GM12878 (cell line): ENCODE measurements at regions not wholly inside any gene's neighbourhood (a gene's known extent, or its start where the extent isn't known, plus 50 kb on each side); places are given as distances from the start of the nearest gene placed in this dataset.

Experiments used
- ATAC-seq: fragments of 200-7000 bp; cut with Tn5 transposase; 3 replicates; pipeline ENCODE4 v1.9.1; 2020; ENCODE audit warnings: mild to moderate bottlenecking, moderate library complexity
- BruUV-seq: library from RNA; stranded (reverse); fragments of 400-500 nt; replicated peaks from 2 replicates; lab custom pipeline; 2021; lab: Mats Ljungman, UMichigan
- CTCF ChIA-PET: fragments of 300-600 bp; sonication (Branson Sonifier 250); formaldehyde crosslinking; extraction: SDS; loops from one replicate; lab custom pipeline; 2021; ENCODE audit warnings: inconsistent platforms; lab: Yijun Ruan, JAX
- POLR2A ChIA-PET: fragments of 350-600 bp; formaldehyde crosslinking; extraction: SDS; loops from one replicate; lab custom pipeline; 2021; ENCODE audit warnings: inconsistent platforms; lab: Charles Lee
- RAD21 ChIA-PET: fragments of 300-600 bp; sonication (Branson Sonifier 250); formaldehyde crosslinking; loops from one replicate; lab custom pipeline; 2023; ENCODE audit warnings: antibody characterized with exemption; ENCODE audit not compliant: unreplicated experiment; lab: Charles Lee
- SMC1A ChIA-PET: fragments of 300-600 bp; sonication (Branson Sonifier 250); formaldehyde crosslinking; loops from one replicate; lab custom pipeline; 2023; ENCODE audit not compliant: unreplicated experiment, uncharacterized antibody; lab: Charles Lee
- DNase-seq: peaks from one replicate; pipeline ENCODE4 v3.0.0-alpha.2; 2011; ENCODE audit warnings: low read depth, low spot score
- FAIRE-seq: peaks from 3 replicates; lab custom pipeline; 2011; peaks lifted over from hg19 to GRCh38; lab: Jason Lieb, UNC
- H2AFZ ChIP-seq: 2 replicates; pipeline ENCODE4 v1.6.0; 2011; ENCODE audit warnings: low read depth, low read length, control low read depth; ENCODE audit not compliant: control insufficient read depth
- H3K27ac ChIP-seq: 2 replicates; pipeline ENCODE4 v1.5.1; 2011; ENCODE audit warnings: control low read depth; ENCODE audit not compliant: control insufficient read depth, insufficient read depth
- H3K27me3 ChIP-seq, 2 experiments: replicated peaks in 1 of 2; 2 replicates each; pipeline versions ENCODE4 v1.6.0 to v1.6.1; 2011; ENCODE audit warnings: low read length in 1 of 2; ENCODE audit not compliant: control insufficient read depth in 2 of 2, insufficient read depth in 2 of 2
- H3K36me3 ChIP-seq, 2 experiments: 2 replicates each; pipeline ENCODE4 v1.5.1; 2011; ENCODE audit warnings: low read length in 1 of 2; ENCODE audit not compliant: control insufficient read depth in 2 of 2, insufficient read depth in 2 of 2
- H3K4me1 ChIP-seq: 2 replicates; pipeline ENCODE4 v1.6.1; 2011; ENCODE audit warnings: mild to moderate bottlenecking, low read length, moderate library complexity, mixed read lengths; ENCODE audit not compliant: control insufficient read depth, insufficient read depth
- H3K4me2 ChIP-seq: 2 replicates; pipeline ENCODE4 v1.6.0; 2011; ENCODE audit warnings: control low read depth; ENCODE audit not compliant: control insufficient read depth, insufficient read depth
- H3K4me3 ChIP-seq: fragments of 200-600 bp; sonication (generic); 2 replicates; pipeline ENCODE4 v1.5.1; 2016
- H3K79me2 ChIP-seq: 2 replicates; pipeline ENCODE4 v1.6.0; 2011; ENCODE audit warnings: low read length; ENCODE audit not compliant: control insufficient read depth, insufficient read depth
- H3K9ac ChIP-seq: 2 replicates; pipeline ENCODE4 v1.8.0; 2011; ENCODE audit warnings: low read length, control low read depth, mixed read lengths; ENCODE audit not compliant: control insufficient read depth, insufficient read depth
- H3K9me3 ChIP-seq: replicated peaks from 3 replicates; pipeline ENCODE4 v1.5.1; 2011; ENCODE audit warnings: mild to moderate bottlenecking, low read length; ENCODE audit not compliant: control insufficient read depth, insufficient read depth
- H4K20me1 ChIP-seq: 2 replicates; pipeline ENCODE4 v1.6.0; 2011; ENCODE audit not compliant: control insufficient read depth, insufficient read depth
- ATF2 ChIP-seq: IDR thresholded peaks from 2 replicates; pipeline ENCODE4 v1.6.1; 2012; ENCODE audit warnings: low read length, inconsistent platforms
- BACH1 ChIP-seq: fragments of 450-650 bp; IDR thresholded peaks from 2 replicates; pipeline ENCODE4 v1.6.1; 2017; ENCODE audit warnings: mild to moderate bottlenecking, borderline replicate concordance
- CEBPB ChIP-seq, 2 experiments: fragments of 150-350 bp in 1 of 2; IDR thresholded peaks; 2 replicates each; pipeline ENCODE4 v1.6.1; 2012 to 2014; ENCODE audit warnings: low read depth in 2 of 2, low read length in 2 of 2, borderline replicate concordance in 1 of 2, inconsistent platforms in 1 of 2
- EGR1 ChIP-seq, 2 experiments: IDR thresholded peaks; 1 replicate in 1 of 2; 2 replicates in 1 of 2; pipeline ENCODE4 v1.6.1; 2011 to 2012; ENCODE audit warnings: low read depth in 2 of 2, low read length in 2 of 2, borderline replicate concordance in 1 of 2, mild to moderate bottlenecking in 1 of 2, moderate library complexity in 1 of 2
- GATAD2B ChIP-seq: fragments of 450-650 bp; conservative IDR thresholded peaks from 2 replicates; pipeline ENCODE4 v1.6.1; 2017; ENCODE audit warnings: low read depth, mild to moderate bottlenecking, moderate library complexity
- HCFC1 ChIP-seq: fragments of 150-350 bp; IDR thresholded peaks from 2 replicates; pipeline ENCODE4 v1.6.1; 2014; ENCODE audit warnings: low read length
- HDAC2 ChIP-seq: fragments of 200-600 bp; sonication (generic); IDR thresholded peaks from 2 replicates; pipeline ENCODE4 v1.6.1; 2017
- HDAC6 ChIP-seq: fragments of 200-600 bp; sonication (generic); IDR thresholded peaks from one replicate; pipeline ENCODE4 v1.8.0; 2017; ENCODE audit warnings: antibody characterized with exemption; ENCODE audit not compliant: unreplicated experiment
- IKZF2 ChIP-seq, 2 experiments: fragments of 450-650 bp; IDR thresholded peaks; 2 replicates each; pipeline ENCODE4 v1.6.1; 2017; ENCODE audit warnings: mild to moderate bottlenecking in 2 of 2, moderate library complexity in 2 of 2
- IRF4 ChIP-seq: IDR thresholded peaks from 2 replicates; pipeline ENCODE4 v1.6.1; 2011; ENCODE audit warnings: low read depth, low read length
- MEF2A ChIP-seq: IDR thresholded peaks from 2 replicates; pipeline ENCODE4 v1.6.1; 2011; ENCODE audit warnings: low read depth, mild to moderate bottlenecking, low read length, moderate library complexity; ENCODE audit not compliant: insufficient read depth
- MTA2 ChIP-seq: fragments of 450-650 bp; IDR thresholded peaks from 2 replicates; pipeline ENCODE4 v1.6.1; 2016; ENCODE audit warnings: low read depth, mild to moderate bottlenecking, moderate library complexity
- NFXL1 ChIP-seq: fragments of 450-650 bp; IDR thresholded peaks from 2 replicates; pipeline ENCODE4 v1.6.1; 2017; ENCODE audit warnings: antibody characterized with exemption, mild to moderate bottlenecking, borderline replicate concordance
- NR2C2 ChIP-seq: IDR thresholded peaks from 2 replicates; pipeline ENCODE4 v1.6.1; 2011; ENCODE audit warnings: borderline replicate concordance, low read depth; ENCODE audit not compliant: control insufficient read depth, insufficient read length
- PAX8 ChIP-seq: fragments of 450-650 bp; IDR thresholded peaks from 2 replicates; pipeline ENCODE4 v1.6.1; 2017; ENCODE audit warnings: mild to moderate bottlenecking, moderate library complexity
- POLR2A ChIP-seq: IDR thresholded peaks from 2 replicates; pipeline ENCODE4 v1.6.1; 2011; ENCODE audit warnings: low read depth, mild to moderate bottlenecking, low read length
- RB1 ChIP-seq: fragments of 450-650 bp; formaldehyde crosslinking; IDR thresholded peaks from 2 replicates; pipeline ENCODE4 v1.6.1; 2017; ENCODE audit warnings: mild to moderate bottlenecking, borderline replicate concordance
- SMARCA5 ChIP-seq: fragments of 450-650 bp; IDR thresholded peaks from 2 replicates; pipeline ENCODE4 v1.6.1; 2017; ENCODE audit warnings: mild to moderate bottlenecking
- STAT1 ChIP-seq: fragments of 450-650 bp; conservative IDR thresholded peaks from 2 replicates; pipeline ENCODE4 v1.6.1; 2014; ENCODE audit warnings: antibody characterized with exemption, mild to moderate bottlenecking
- WGBS: methylation state at CpG from one replicate; pipeline ENCODE4 v1.1.6; 2016; ENCODE audit warnings: low lambda C conversion rate; ENCODE audit not compliant: insufficient replicate concordance, insufficient coverage; ENCODE audit errors: missing lambda C conversion rate; 5-methylcytosine and 5-hydroxymethylcytosine counted together
- in situ Hi-C: fragments of 300-500 bp; cut with MboI; formaldehyde crosslinking; loops from 9 replicates; pipeline ENCODE4 v1.14.3; 2018; ENCODE audit warnings: mixed read lengths
- intact Hi-C: fragments of 100-400 bp; cut with micrococcal nuclease; formaldehyde crosslinking; loops from one replicate; pipeline ENCODE4 v1.14.2; 2022; ENCODE audit not compliant: unreplicated experiment
- TF ChIP-seq, protein P1 (sequence below): fragments of 150-350 bp; IDR thresholded peaks from 2 replicates; pipeline ENCODE4 v1.6.1; 2014; ENCODE audit warnings: mild to moderate bottlenecking, low read depth, low read length

GRCh38 chr6:113115196-113115595, 741.9 kb upstream of the MARCKS start:
- POLR2A ChIA-PET = no interaction called here
- Histone ChIP-seq H3K9ac (no peak overlapping the region), H3K27me3 (no peaks in the 10 kb centered on the region), H4K20me1 (no peaks in the 10 kb centered on the region), H3K79me2 (no peaks in the 10 kb centered on the region), H3K4me3 (no peak overlapping the region), H3K4me1 (no peaks in the 10 kb centered on the region), H3K9me3 (no peaks in the 10 kb centered on the region), H3K4me2 (no peak overlapping the region), H3K27ac (no peak overlapping the region), H3K36me3 (no peaks in the 10 kb centered on the region), H2AFZ (no peak overlapping the region)
- intact Hi-C loops (no loop called here), in situ Hi-C loops (no loop called here)
- no TSS peak for BruUV-seq
- ATAC-seq = no peak
- SMC1A ChIA-PET = no interaction called here
- CTCF ChIA-PET = interaction anchor here (1.0 kb wide), 1 partner anchor 11 kb away, joined by 3 read pairs; no protein-coding TSS in a partner anchor
- no peak for DNase-seq
- TF ChIP-seq POLR2A (no peak), RB1 (no peak), IKZF2 (IDR thresholded peaks at IDR 0.05) (no peak), MTA2 (no peak), ATF2 (no peak)
- WGBS = 5% methylated on average over 1 of the region's 1 CpG
- RAD21 ChIA-PET = no interaction called here
- no peak for FAIRE-seq

DNA sequence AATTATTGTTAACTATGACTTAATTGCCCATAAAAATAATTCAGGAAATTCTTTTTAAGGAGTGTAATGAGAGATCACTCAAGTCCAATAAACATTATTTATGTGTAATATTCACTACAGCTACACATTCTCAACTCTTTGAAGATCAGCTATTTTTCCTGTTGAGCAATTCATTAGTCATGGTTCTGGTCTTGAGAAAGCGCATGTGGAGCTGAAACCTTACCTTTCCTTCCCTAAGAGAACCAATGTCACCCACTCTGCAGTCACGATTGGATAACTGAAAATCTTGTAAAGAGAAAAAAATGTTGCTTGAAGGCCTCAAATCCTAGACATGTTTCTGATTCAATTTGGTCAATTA, 736.9 kb upstream of the MARCKS start:
- Histone ChIP-seq H3K36me3 (no peaks in the 10 kb centered on the region), H2AFZ (no peak overlapping the region), H3K4me3 (no peak overlapping the region), H3K4me1 (no peaks in the 10 kb centered on the region), H3K9ac (no peak overlapping the region), H3K27ac (no peak overlapping the region), H3K27me3 (no peaks in the 10 kb centered on the region), H3K79me2 (no peaks in the 10 kb centered on the region), H3K4me2 (no peak overlapping the region), H4K20me1 (no peaks in the 10 kb centered on the region), H3K9me3 (no peaks in the 10 kb centered on the region)
- POLR2A ChIA-PET = no interaction called here
- no peak for DNase-seq
- SMC1A ChIA-PET = no interaction called here
- WGBS = 23% methylated on average over 2 of the region's 2 CpGs
- intact Hi-C loops (no loop called here), in situ Hi-C loops (no loop called here)
- RAD21 ChIA-PET = no interaction called here
- no TSS peak for BruUV-seq
- CTCF ChIA-PET = interaction anchor here (1.0 kb wide), 1 partner anchor 23 kb away, joined by 3 read pairs; no protein-coding TSS in a partner anchor
- no peak for FAIRE-seq
- ATAC-seq = no peak
- TF ChIP-seq HCFC1 = no peak
- no peak for TF ChIP-seq NR2C2
- no peak for TF ChIP-seq HDAC6
- no peak for TF ChIP-seq BACH1
- TF ChIP-seq IRF4 = no peak
- no peak for TF ChIP-seq EGR1 (IDR thresholded peaks at IDR 0.05; ENCODE audit: borderline replicate concordance in 1 of 2, low read depth in 2 of 2, low read length in 2 of 2)
- no peak for TF ChIP-seq HDAC2
- TF ChIP-seq CEBPB (IDR thresholded peaks at IDR 0.05; ENCODE audit: borderline replicate concordance in 1 of 2, low read depth in 2 of 2, low read length in 2 of 2) = no peak
- no peak for TF ChIP-seq PAX8
- TF ChIP-seq MEF2A = no peak
- no peak for TF ChIP-seq GATAD2B
- TF ChIP-seq, protein P1, sequence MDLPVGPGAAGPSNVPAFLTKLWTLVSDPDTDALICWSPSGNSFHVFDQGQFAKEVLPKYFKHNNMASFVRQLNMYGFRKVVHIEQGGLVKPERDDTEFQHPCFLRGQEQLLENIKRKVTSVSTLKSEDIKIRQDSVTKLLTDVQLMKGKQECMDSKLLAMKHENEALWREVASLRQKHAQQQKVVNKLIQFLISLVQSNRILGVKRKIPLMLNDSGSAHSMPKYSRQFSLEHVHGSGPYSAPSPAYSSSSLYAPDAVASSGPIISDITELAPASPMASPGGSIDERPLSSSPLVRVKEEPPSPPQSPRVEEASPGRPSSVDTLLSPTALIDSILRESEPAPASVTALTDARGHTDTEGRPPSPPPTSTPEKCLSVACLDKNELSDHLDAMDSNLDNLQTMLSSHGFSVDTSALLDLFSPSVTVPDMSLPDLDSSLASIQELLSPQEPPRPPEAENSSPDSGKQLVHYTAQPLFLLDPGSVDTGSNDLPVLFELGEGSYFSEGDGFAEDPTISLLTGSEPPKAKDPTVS = no peak
- TF ChIP-seq NFXL1 = no peak
- TF ChIP-seq SMARCA5 = no peak
- no peak for TF ChIP-seq STAT1
